Stimulated activated CD8-positive, alpha-beta memory T cell treated with anti-CD3 and anti-CD28 coated beads, Interleukin-2, amount 100 ng/mL, for 48 hours (primary cell): ENCODE measurements at regions not wholly inside any gene's neighbourhood (a gene's known extent, or its start where the extent isn't known, plus 50 kb on each side); places are given as distances from the start of the nearest gene placed in this dataset.
"Not testable (repeated sequence)": the region's sequence is repeated elsewhere in the genome, so short reads cannot be mapped to it uniquely, and the experiment has no call there.

Experiments used
- DNase-seq, 2 donors: peaks; one replicate each; pipeline ENCODE4 v3.0.0-alpha.2; 2020; ENCODE audit warnings: low read depth in 2 of 2

DNA sequence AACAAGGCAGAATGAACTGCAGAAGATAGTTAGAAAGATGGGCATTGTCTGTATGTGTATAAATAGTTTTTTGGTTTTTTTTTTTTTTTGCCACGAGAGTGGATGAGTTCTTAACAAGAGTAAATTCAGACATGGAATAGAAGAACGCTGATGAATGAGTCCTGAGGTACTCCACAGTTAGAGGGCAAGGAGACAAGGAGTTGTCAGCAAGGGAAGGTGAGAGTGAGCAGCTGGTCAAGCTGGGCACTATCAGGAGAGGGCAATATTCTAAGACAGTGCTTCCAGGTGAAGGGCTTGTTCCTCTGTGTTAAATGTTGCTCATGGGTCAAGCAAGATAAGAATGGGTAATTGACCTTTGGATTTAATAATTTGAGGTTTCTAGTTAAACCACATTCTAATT lies 138.6 kb upstream of the FAM78B start:
- no peak for DNase-seq

DNA sequence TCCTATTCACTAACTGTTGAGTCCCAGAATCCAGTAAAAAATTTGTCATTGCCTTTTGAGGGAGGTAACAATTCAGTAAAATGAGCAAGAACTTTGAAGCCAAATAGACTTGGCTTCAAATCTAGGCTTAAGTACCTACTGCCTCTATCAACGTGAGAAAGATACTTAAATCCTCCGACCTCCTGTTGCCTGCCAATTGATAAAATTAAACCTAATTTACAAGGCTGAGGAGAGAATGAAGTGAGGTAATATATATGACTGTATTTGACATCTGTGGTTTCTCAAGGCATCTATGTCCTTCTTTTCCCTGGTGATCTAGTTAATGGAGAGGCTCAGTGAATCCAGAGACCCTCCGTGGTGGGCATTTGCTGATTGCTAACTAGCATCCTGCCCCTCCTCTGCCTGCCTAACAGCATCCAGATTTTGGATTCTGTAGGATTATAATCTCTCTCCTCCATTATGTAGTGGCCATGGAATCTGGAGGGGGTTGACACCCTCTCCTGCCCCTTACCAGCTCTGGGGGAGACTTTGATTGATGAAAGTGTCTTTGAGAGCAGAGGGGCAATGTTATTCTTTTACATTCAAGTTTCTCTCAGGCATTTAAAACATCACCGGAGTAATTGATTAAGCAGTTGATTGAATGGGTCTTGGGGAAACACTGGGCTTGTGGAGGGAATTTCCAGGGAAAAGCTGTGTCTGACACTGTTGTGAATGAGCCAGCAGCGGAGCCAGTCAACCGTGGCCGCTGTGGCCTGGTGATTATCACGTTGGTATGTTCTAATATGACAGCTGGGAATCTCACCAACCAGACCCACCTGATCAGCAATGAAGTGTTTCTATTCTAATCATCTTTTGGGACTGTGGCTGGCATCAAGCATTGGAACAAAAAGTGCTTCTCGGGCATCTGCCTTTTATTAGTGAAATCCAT lies 140.7 kb upstream of the FAM78B start:
- no peak for DNase-seq

DNA sequence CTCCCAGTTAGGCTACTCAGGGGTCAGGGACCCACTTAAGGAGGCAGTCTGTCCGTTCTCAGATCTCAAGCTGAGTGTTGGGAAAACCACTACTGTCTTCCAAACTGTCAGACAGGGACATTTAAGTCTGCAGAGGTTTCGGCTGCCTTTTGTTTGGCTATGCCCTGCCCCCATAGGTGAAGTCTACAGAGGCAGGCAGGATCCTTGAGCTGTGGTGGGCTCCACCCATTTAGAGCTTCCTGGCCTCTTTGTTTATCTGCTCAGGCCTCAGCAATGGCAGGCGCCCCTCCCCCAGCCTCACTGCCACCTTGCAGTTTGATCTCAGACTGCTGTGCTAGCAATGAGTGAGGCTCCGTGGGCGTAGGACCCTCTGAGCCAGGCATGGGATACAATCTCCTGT lies 149.5 kb upstream of the FAM78B start:
- not testable (repeated sequence) for DNase-seq

DNA sequence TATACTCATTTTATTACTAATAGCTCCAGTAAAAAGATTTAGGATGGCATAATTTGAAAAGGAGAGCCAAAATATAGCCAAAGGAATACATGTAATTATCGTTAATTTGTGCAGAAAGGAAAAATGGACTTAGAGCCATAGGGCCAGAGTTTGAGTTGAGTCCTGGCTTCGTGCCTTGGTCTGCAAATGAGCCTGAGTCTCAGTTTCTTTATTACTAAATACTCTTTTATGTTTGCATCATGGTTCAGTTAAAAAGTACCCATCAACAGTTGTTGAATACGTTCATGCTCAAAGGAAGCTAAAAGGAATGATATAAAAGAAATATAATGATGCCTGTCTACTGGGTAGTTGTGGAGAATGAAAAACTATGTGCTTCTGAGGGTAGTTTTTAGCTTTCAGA lies 155.7 kb upstream of the FAM78B start:
- DNase-seq, result no peak

DNA sequence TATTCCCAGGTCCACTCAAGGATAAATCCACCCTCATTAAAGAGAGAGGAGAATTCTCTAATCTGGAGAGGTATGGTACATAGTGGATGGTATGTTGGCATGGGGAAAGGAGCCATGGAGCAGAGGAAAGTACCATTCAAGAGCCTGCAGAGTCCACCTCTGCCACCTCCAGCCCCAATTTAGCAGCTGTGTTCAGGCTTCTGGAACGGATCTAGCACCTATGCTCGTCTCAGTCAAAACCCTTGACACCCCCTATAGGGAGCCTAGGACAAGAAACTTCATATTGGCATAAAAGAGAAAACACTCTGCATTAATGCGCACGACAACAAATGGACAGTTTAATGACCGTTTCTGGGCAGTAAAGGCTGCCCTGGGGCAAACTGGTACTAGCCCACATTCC lies 161.1 kb upstream of the FAM78B start:
- DNase-seq, result no peak

DNA sequence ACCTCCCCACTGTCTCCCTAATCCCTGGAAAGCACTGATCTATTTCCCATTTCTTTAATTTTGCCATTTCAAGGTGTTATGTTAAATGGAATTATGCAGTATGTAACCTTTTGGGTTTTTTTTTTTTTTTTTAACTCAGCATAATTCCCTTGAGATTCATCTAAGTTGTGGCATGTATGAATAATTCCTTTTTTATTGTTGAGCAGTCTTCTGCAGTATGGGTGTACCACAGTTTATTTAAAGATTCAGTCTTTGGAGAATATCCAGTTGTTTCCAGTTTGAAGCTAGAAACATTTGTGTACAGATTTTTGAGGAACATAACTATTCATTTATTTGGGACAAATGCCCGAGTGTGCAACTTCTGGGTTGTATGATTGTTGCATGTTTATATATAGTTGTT lies 162.2 kb upstream of the FAM78B start:
- DNase-seq, result no peak

DNA sequence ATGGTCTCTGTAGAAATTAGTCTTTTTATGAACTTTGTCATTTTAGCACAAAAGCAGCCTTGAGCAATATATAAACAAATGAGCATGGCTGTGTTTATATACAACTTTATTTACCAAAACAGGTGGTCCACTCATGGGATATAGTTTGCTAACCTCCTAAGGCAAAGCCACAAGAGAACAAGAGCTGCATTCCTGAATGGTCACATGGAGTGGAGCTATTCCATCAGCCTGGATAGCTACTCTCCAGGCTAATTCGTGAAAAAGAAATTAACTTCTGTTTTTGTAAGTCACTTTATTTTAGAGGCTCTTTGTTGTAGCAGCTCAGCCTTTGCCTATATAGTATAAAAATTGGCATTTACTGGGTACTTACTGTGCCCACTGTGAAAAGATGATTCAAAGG lies 163.3 kb upstream of the FAM78B start:
- no peak for DNase-seq

DNA sequence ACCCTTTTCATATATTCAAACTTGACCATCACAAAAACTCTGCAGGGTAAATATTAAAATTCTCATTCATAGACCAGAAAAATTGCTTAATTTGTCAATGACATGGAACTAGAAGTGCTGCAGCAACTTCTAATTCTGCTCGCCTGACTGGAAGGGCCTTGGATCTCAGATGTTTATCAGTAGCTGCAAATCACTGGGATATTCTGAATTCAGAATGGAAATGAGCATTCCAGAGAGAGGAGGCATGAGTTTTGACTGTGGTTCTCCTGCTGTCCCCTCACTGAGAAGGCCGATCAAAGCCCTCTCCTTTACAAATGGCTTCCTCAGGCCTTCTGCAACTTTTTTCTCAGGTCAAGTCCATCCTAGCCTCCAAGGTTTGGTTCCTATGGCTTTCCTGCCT lies 171.3 kb upstream of the FAM78B start:
- no peak for DNase-seq

DNA sequence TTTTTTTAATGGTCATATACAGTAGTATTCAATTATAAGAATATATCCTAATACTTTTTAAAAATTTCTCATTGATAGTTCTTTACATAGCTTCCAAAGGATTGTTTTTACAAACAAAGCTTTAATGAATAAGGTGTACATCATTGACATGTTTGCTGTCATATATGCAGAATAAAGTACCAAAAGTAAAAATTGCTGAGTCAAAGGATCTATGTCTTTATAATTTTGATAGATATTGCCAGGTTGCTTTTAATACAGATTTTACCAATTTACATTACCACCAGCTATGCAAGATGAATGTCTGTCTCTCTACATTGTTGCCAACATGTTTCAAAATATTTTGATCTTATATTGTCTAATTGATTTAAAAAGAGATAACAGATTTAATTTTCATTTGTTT lies 173.9 kb upstream of the FAM78B start:
- DNase-seq, result no peak

DNA sequence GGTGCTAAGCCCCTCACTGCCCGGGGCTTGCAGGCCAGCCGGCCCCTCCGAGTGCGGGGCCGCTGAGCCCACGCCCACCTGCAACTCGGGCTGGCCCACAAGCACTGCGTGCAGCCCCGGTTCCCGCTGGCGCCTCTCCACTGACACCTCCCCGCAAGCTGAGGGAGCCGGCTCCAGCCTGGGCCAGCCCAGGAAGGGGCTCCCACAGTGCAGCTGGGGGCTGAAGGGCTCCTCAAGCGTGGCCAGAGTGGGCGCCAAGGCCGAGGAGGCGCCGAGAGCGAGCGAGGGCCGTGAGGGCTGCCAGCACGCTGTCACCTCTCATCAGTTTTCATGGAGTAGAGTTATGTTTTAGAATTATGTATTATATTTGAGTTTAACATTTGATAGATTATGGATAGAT lies 176.5 kb upstream of the FAM78B start:
- DNase-seq, result no peak

DNA sequence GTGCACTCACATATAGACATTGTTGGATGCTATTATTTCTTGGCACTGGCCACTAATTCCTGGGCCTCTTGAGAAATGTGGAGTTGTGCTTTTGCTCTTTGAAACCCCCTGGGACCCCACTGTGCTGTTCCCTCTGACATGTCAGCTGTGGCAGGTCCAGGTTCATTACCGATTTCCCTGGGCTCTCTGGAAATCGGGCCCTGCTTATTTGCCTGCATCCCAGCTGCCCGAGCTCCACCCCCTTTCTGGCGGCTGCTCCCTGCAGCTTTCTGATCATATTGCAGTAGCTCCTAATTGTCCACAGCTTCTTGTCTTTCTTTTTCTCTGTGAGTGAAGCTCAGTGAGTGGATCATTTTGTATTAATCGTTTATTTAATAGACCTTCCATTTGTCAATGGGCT lies 183.7 kb upstream of the FAM78B start:
- no peak for DNase-seq

DNA sequence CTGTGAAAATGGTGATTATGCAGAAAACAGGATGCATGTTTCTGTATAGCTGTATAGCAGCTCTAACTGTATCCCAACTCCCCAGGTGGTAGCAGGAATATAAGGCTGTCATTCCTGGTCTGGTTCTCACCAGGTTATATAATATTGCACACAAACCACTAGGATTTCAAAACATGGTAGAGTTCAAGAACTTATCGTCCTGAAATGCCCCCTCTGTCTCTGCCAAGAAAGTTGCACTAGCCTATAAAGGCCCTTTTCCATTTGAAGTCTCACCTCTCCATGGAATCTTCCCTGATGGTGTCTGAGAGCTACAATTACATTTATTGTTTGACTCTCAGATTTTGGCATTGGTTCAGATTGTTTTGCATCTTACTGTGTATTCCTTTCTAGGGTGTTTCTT lies 184.9 kb upstream of the FAM78B start:
- DNase-seq, result no peak

DNA sequence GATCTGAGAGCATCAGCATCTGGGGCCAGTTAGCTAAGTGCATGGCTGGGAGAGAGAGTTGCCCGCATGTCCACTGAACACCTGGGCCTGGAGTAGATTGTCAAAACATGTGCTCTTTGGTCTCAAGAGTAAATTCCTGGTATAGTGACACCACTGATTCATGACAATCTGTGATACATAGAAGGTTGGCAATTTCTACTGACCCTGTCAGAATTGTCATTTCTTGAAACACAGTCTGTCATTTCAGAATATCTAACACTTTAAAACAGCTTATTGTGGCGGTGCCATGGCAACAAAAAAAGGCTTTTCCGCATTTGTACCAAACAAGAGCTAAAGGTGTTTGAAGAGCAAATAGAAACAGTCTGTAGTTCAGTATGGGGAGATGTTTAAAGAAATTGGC lies 186.4 kb upstream of the FAM78B start:
- no peak for DNase-seq

DNA sequence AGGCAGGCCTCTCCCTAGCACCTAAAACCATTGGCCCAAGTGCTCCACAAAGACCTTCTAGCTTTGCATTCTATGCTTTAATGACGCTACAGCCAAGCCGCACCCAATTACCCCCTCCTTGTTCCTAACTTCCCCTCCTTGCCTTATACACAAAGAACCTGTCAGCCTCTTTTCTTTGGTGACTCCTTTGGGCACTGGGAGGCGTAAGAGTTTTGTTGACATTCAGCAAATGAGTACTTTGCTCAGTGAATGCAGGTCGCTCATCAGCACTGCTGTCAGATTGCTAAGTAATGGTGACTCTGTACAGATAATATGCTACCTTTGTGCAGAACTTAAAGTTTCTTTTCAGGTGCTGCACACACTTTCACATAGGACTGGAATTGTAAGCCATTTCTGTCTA lies 187.6 kb upstream of the FAM78B start:
- no peak for DNase-seq

DNA sequence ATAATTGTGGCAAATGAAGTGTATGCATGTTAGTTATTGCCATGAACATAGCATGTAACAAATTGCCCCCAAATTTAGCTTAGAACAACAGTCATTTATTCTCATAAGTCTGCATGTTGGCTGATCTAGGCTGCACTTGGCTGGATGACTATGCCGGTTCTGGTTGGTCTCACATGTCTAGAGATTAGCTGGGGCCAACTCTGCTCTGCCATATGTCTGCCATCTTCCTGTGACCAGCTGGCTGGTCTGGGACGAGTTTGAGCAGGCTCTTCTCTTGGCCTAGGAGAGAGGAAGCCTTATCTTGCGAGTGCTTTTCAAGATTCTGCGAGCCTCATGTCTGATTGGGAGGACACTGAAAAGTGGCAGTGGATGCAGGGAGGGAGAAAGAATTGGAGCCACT lies 198.3 kb upstream of the FAM78B start:
- DNase-seq, result no peak

DNA sequence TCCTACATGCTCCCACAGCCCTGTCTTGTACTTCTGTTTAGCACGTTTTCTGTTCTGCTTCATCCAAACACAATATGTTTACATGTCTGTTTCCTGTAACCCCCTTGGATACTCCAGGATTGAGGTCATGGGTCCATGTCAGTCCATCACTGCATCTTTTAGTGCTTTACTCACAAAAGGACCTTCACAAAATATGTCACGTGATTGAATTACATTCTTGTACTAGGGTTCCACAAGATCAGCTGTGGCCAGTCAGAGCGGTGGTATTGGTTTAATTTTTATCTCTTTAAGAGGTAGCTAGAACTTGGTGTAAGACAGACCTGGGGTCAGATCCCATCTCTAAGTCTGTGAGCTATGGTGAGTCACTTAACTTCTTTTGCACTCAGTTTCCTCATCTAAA lies 201.2 kb upstream of the FAM78B start:
- DNase-seq, result no peak

DNA sequence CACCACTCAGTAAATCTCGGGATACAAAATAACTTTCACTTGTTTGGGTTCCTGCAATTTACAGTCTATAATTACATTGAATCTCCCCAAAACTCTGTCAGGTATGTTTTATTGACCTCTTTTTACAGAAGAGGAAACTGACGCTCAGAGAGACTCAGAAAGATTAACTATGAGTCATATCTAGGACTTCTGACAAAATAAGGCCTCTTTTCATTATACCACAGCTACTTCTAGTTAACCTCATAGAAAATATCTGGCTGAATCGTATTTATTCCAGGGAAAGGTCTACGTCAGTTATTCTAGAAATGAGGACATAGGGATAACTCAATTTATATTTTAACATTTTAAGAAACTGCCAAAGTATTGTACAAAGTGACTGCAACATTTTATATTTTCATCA lies 211.1 kb upstream of the FAM78B start:
- no peak for DNase-seq

DNA sequence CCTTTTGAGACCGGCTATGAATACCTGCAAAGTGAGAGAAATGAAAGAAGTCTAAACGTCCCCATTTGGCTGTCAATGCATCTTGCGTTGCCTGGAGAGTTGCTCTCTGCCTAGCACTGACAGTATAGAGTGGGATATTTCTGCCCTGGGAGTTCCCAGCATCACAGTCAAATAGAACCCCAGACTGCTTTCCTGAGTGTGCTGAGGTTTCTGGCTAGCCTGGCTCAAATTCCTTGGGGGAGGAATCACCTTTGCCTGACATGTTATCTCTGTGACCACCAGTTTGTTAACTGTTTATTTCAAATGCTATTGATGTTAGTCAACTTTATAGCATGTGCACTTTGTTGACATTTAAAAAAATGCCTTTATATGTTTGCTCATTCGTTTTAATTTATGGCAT lies 212.0 kb upstream of the FAM78B start:
- no peak for DNase-seq

DNA sequence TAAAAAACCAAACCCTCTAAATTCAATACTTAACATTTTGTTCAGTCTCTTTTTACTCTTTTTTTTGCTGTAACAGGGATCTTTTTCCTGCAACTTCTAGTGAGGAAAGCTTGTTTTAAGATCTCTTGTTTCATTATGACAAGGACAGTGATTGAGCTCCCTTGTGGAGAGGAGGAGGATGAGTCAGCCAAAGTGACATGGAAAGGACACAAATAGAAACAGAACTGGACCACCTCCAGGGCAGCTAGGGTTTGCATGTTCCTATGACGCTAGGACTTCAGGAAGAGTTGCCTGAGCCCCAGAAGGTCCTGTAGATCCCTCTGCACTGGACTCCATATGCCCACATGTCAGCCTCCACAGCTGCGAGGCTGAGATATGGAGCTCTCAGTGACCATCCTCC lies 212.6 kb upstream of the FAM78B start:
- DNase-seq, result no peak

DNA sequence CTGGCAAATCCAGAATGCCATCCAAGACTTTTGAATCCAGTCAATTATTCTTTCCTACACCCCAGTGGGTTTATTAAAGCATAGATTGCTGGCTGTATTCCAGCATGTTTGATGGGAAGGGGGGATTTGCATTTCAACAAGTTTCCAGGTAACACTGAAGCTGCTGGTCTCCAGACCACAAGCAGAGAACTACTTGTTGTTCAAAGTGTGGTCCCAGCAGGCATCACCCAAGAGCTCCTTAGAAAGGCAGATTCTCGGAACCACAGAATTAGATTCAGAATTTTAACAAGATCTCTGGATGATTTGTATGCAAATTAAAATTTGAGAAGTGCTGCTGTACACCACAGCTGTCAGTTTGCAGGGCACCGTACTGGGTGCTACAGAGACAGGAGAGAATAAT lies 216.3 kb upstream of the FAM78B start:
- no peak for DNase-seq

DNA sequence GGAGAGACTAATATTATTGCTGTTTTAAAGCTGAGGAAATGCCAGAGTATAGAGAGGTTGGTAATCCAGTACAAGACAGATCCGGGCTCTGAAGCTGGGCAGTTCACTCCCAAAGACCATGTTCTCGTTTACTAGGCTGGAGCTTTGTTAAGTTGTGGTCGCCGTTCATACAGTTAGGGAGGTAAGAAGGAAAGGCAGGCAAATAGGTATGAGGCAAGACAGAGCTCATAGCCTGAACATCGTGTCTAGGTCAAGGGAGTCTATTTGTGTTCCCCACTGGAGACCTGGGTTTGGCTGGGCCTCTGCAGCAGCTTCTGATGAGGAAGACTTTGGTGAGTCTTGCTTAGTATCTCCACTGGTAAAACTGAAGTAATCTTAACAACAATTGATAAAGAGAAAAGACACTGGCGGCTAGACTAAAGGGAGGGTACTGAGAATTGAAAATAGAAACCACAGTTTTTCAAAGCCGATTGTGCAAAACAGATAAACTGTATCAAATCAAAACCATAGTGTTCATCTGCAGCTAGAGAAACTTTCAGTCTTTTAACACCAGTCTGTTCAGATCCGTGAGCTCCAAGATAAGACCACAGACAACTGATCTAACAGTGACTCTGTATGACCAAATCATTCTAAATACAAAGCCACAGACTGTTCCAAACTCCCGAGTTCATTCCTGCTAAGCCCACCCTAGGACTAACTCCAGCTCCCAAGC lies 217.0 kb upstream of the FAM78B start:
- no peak for DNase-seq

DNA sequence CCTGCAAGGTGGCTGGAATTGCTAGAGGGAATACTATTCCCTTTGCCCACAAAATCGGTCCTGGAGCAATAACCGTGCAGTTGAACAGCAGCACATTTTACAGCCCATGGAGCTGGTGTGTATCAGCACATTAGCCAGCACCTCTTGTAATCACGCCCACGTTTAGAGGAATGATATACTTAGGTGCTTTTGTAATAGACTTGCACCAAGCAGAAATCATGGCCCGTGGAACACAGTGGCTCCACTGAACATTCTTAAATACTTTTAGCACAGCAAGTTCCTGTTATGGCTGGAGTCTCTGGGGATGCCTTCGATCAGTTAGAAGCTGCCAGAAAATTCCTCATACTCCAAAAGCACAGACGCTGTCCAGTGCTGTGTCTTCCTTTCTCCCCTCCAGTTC lies 218.1 kb upstream of the FAM78B start:
- no peak for DNase-seq

DNA sequence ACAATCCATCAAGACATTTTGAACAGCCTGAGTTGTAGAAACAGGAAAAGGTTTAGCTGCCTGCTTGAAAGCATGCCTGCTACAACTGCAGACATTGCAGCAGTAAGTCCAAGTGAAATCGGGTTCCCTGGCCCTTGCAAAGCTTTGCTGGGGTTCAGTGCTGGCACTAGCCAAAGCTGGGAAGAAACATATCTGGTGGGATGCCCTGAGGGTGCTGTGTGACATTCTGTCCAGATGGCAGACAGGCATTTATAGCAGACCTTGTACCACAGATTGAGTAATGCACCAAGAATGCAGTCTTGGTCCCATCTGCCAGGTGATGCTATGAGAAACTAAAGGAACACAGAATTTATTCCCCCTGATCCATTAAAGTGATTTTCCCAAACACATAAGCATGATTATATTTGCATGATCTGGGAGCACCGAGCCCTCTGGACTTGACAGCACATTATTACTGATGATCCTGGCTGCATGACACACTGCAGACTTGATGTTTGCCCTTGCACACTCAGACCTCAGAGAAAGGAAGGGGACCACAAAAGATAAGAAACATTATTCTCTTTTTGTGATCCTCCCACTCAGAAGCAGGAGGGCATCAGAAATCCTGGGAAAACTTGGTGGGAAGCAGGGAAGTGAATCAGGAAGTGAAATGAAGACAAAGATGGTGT lies 223.7 kb upstream of the FAM78B start:
- no peak for DNase-seq
